HG03095 (cell line): ENCODE measurements at regions not wholly inside any gene's neighbourhood (a gene's known extent, or its start where the extent isn't known, plus 50 kb on each side); places are given as distances from the start of the nearest gene placed in this dataset.

ENCODE experiments used
- ATAC-seq: cut with Tn5 transposase; IDR thresholded peaks from one replicate; pipeline ENCODE4 v1.9.1; 2021; ENCODE audit warnings: moderate library complexity; ENCODE audit not compliant: unreplicated experiment

DNA sequence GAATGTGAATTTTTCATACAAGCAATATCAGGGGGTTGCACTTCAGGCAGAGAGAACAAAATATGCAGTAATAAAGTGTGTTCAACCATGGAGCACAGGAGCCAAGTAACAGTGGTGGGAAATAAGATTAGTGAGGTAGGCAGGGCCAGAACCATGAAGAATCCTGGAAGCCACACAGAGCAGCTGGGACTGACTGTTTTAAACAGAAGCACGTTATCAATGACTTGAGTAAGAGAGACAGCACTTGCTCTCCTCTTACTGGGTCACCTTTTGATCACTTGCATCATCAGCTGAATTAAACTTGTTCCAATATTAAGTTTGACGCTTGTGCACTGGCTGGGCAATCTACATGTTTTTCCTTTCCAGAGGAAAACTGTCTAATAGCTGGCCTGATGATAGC is 238.5 kb downstream of the TBX18 start:
- no peak for ATAC-seq

DNA sequence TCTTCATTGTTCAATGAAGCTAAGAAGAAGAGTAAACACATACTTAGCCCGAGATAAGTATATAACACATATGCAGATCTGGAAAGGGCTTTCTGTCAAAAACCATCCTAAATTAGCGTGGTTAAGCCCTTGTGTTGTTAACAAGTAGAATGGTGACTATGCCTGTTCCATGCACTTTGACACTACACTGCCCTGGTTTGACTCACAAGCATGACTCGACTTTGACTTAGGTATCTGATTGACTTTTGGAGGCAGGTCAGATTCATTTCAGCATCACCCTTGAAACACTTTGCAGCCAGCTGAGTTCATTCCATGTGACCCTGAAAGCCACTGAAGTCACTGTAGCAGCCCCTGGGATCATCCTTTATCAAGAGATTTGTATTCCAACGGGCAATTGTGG is 239.8 kb downstream of the TBX18 start:
- no peak for ATAC-seq

DNA sequence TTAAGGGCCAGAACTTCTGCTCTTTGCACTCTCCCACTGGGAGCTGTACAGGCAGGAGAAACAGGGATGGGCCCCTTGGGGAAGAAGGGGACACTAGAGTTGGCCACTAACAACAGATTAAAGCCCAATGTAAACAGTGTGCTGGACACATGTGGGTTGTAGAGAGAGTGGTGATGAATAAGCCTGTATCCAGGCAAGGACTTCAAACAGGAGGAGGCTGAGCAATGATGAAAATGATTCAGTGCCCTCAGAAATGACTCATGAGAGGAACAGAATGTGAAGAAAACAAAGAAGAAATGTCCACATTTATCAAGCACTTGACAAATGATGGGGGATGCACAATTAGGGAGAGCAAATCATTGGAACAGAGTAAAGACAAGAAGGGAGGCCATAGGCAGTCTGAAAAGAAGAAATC is 242.3 kb downstream of the TBX18 start:
- ATAC-seq, result no peak

DNA sequence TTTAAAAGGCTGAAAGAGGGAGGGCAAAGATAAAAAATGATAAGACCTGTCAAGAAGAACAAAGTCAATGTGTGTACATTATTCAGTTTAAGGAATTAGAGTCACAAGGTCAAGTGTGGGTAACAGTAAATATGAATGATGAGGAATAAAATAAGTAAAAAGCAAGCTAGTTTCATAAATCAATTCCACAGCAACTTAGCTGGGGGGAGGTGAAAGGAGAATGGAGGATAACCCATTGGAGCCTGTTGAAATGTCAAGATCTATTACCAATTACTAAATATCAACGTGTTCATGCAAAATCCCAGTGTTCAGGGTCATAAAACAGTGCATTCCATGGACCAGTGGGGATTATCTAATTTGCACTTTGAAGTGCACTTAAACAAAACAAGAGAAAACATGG is 242.9 kb downstream of the TBX18 start:
- ATAC-seq, result no peak

DNA sequence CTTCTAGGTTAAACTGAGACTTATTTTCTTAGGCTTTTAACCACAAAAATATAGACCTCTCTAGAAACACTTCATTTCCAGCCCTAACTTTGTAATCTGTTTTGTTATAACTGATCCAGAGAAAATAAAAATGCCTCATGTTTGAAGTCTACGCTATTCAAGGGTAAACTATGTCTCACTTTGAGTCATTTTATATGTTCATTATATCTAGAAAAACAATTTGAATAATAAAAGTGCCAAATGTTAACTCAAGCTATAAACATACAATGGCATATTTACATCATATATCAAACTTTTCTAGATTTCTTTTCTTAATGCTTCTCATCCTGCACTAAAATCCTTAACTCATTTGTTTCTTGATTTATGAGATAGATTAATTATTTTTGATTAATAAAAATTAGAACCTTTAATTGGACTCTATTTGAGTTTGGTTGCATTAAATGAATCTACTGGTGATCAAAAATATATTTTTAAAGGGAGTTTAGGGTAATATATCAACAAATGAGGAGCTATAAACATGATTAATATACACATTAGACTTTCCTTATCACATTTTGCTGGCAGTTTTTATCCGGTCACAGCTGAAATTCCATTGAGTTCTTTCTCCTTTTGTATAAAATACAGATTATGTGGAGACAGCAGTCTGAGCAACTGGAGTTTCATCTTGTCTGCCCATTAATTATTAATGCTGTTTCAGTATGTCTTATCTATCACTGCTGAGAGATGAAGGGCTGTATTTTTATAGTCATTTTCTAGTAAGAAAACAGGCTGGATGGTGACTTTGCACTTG is 246.5 kb downstream of the TBX18 start:
- no peak for ATAC-seq

DNA sequence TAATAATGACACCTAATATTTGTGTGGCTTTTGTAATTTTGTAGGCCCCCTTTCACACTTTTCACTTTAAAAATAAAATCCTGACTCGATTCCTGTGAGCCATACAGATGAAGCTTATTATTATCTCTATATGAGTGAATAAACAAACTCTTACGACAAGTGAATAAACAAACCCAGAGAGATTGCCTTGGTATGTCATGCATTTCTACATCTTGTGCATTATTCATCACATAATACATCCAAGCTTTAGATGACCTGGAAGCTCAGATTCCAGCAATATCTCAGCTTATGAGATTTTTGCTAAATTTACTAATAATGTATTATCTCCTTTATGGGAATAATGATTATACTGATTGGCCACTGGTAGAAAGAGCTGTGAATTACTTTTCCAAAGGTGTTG is 248.2 kb downstream of the TBX18 start:
- no peak for ATAC-seq

DNA sequence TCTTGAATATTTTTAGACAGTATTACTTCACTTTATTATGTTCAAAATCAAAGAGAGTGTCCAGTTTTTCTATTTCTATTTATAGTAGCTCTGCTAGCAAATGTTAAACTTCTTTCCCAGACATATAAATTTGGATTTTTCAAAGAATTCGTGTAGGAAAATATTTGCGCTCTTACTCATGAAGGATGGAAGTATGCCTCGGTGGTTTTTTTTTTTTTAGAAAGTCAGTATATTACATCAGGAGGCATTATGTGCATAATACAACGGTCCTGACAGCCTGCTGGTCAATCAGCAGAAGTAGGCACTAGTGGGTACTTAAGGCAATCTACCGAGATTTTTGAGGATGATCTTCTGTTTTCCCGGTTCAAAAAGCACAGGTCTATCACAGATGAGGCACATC is 249.3 kb downstream of the TBX18 start:
- ATAC-seq, result no peak

DNA sequence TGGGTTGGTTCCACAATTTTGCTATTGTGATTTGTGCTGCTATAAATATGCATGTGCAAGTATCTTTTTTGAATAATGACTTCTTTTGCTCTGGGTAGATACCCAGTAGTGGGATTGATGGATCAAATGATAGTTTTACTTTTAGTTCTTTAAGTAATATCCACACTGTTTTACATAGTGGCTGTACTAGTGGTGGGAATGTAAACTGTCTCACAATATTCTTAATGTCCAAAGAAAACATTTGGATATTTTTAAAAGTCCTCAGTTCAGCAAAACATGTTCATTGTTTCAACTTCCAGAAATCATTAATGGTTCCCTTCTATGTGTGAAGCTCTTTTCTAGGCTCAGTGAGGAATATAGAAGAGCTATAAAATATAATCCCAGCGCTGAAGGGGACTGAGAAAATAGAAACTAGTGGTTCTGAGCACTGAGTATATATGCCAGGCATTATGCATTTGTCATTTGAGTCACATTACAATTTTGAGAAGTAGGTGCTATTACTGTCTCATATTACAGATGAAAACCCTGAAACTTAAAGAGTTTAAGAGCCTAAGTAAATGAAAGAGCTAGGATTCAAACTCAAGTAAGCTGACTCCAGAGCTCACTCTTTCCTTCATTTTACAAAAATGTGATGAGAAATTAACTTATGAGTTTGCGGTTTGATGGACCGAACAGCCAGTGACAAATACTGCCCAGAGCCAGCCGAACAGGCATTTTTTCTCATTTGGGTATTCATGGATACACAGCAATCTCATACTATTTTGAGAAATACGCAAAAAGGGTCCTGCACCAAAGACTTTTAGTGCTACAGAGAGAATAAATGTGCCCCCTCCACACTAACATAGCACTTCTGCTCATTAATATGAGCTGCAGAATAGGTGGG is 250.1 kb downstream of the TBX18 start:
- no peak for ATAC-seq

DNA sequence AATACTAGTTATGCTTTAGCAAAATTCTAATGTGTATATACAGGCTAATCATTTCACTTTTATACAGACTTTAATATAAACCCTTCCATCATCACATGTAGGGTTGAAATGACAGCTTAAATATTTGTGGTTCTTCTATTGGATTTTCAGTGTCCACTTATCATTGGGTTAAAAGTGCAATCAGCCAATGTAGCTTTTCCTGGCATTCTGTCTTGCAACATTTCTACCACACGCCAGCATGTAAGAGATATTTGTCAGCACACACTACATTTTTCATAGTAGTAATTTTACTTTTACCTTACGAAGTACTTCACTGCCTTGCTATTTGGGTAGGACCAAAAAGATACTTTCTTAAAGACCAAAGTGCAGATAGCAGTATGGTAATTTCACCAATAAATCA is 252.0 kb downstream of the TBX18 start:
- ATAC-seq, result no peak

DNA sequence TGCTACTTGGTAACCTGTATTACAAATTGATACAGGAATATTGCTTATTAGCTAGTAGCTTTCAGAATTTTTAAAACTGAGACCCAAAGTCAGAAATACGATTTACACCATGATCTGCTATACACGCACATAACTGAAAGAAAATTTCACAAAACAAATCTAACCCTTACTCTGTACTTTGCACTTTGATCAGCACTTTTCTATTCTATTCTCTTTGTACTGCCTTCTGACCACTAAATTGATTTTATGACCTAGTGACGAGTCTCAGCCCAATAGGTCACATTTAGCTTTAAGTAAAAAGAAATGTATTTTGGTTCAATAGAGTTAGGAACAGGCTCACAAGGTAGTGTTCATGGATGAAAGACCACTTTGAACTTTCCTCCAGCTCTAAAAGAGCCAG is 252.5 kb downstream of the TBX18 start:
- no peak for ATAC-seq

DNA sequence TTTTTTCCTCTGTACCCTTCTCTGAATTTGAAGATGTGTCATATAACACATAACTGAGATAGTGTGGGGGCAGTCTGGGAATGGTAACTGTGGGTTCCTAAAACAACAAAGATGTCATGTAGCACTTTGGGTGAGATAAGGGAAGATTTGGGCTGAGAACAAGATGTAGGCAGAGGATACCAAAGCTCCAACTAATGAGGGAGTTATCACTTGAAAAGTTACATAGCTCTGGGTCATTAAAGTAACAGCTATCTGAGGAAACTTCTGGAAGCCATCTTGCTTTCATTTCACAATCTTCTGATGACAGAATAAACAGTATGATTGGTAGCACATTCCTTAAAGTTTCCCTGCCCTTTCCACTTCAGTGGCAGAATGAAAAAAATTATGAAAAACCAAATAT is 255.4 kb downstream of the TBX18 start:
- ATAC-seq, result no peak

DNA sequence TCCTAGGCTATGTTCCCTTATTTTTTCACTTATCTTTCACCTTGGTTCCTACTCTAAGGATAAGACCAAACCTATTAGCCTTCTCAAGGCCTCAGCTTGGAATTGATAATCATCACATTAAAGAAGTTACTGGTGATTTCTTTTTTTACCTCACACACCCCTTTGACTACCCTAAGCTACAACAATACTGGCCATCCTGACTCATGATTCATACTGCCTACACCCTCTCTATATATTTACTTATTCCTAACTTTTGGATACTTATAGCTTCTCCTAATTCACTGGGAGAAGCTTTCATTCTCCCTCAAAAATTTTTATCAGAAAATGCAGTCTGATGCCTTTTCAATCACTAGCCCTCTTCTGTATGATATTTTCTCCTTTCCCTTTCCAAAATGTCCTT is 256.1 kb downstream of the TBX18 start:
- ATAC-seq, result no peak

DNA sequence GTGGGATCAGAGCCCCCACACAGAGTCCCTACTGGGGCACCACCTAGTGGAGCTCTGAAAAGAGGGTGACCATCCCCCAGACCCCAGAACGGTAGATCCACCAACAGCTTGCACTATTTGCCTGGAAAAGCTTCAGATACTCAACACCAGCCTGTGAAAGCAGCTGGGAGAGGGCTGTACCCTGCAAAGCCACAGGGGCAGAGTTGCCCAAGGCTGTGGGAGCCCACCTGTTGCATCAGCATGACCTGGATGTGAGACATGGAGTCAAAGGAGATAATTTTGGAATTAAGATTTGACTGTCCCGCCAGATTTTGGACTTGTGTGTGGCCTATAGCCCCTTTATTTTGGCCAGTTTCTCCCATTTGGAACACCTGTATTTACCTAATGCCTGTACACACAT is 260.4 kb downstream of the TBX18 start:
- ATAC-seq, result no peak

DNA sequence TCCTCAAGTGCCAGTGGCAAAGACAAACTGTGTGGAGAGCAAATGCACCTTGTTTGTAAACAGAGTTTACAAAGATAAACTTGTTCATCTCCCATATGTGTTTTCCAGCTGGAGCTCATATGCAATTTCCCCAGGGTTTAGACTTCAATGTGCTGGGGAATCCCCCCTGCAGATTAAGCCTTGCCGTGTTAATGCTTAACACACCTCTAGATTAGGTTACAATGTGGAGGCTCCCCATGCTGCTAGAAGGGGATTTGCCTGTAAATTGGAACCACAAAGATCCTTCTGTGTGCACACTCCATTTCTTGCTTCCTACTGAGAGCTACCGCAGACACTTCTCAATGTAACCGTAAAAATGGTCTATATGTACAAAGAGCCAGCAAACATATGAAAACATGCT is 263.1 kb downstream of the TBX18 start:
- no peak for ATAC-seq

DNA sequence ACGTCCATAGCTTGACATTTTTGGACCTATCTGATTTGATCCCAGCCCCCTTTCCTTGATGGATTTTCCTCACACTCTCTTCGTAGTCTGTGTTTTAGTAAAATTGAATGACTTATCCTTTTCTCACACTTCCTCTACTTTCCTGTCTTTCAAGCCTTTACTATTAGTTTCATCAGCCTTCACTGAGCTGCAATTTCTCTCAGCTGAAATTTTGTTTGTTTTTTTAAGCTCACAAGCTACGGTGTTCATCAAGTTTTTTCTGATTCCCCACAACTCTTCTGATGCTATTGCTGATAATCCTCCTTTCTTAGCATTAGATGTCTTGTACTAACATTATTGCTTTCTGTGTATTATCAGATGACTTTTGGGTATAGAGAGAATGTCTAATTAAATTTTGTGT is 263.7 kb downstream of the TBX18 start:
- ATAC-seq, result no peak

DNA sequence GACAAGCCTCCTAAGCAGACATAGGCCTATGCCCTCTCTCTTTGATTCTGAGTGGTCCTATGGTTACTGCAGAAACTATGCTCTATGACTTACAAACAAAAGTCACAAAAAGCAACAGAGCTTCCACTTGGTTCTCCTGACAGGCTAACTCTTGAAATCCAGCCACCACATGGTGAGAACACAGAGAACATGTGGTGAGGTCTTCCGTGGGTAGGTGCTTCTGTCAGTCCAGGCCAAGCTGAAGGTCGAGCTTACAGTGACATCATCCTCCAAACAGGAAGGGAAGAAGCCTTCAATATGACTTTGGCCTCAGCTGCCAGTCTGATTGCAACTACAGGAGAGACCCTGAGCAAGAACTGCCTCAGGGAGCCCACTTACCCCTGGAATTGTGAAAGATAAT is 265.5 kb downstream of the TBX18 start:
- ATAC-seq, result no peak

DNA sequence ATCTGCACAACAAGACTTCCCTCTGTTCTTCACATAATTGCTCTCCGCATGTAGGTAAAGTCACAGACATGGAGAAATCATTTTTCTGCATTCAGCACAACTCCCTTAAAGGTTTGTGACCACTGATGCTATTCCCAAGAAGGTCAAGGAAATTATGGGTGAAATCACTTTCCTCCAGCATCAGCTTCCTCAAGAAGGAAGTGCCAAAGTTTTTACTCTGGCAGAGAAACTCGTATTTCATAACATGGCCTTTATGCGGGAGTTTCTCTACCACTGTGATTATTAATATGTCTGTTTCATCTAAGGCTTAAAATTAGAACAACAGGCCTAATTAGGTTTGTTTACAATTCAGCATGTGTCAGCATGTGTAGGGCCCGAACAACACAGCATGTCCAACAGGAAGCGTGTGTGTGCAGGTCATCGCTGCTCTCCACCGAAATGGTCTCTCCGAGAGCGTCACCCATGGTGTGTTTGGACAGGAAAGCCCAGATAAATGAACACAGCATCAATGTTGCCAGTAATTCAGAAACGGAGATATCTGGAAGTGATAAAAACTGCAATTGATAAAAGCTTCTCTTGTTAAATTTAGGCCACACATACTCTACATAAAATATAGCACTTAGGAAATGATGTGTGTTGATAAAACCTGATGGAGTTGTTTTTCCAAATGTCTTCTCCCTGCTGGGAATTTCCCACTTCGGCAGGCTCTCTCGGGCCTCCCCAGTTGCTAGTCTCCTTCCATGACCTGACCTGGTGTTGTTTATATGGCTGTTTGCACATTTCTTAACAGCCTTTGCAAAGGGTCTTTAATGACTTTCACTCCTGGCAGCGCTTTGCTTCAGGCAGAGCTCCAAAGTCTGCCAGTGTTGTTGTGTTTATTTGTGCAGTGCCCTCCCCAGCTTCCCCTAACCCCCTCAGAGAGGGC is 265.1 kb upstream of the CEP162 start:
- ATAC-seq, result no peak

DNA sequence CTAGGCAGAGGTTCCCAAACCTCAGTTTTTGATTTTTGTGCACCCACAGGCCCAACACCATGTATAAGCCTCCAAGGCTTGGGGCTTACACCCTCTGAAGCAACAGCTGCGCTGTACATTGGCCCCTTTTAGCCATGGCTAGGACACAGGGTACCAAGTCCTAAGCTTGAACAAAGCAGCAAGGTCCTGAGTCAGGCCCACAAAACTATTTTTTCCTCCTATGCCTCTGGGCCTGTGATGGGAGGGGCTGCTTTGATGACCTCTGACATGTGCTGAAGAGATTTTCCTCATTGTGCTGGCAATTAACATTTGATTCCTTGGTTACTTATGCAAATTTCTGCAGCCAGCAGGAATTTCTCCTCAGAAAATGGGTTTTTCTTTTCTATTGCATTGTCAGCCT is 262.2 kb upstream of the CEP162 start:
- ATAC-seq, result no peak

DNA sequence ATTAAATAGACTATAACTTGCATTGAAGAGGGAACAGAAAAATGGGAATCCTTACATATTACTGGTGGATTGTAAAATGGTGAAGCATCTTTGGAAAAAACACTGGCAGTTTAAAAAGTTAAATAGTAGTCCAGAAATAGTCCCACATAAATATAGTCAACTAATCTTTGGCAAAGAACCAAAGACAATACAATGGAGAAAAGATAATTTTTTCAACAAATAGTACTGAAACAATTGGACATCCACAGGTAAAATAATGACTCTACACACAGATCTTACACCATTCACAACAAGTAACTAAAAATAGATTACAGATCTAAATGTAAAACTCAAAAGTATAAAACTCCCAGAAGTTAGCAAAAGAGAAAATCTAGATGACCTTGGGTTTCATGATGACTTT is 259.1 kb upstream of the CEP162 start:
- ATAC-seq, result no peak

DNA sequence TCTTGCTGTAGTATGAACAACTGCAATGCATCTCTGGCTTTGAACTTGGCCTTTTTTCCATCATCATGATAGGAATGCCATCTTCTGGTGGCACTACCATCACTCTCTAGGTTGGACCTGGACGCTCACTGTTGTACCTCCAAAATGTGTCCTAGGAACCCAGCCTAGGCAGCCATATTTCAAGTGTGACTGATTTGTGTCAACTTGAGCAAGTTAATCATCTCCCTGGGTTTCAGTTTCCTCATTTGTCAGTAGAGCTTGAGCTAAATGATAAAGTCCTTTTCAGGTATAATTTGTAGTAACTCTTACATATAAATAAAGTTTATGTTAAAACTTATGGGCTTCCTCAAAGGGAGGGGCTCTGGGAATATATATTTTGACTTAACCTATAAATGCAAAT is 241.7 kb upstream of the CEP162 start:
- no peak for ATAC-seq

DNA sequence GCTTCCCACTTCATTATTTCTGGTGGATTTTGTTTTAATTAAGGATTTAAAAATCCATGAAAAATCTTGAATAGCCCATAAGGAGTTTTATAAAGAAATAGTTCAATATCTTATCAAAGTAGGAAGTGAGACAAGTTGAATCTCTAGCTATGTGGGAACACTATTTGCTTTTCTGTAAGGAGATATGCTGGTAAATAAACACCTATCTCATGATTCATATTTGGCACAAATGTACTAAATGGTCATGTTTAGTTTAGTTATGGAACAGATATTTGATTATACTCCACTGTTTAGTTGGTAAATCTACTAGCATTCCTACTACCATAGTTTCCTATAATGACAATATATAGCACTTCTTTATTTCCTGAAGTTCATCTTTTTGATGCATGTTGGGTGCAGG is 239.9 kb upstream of the CEP162 start:
- ATAC-seq, result no peak
